RPMI8226 (cell line): ENCODE measurements at regions not wholly inside any gene's neighbourhood (a gene's known extent, or its start where the extent isn't known, plus 50 kb on each side); places are given as distances from the start of the nearest gene placed in this dataset.

Source experiments
- DNase-seq: peaks from one replicate; pipeline ENCODE4 v3.0.0-alpha.2; 2015

DNA sequence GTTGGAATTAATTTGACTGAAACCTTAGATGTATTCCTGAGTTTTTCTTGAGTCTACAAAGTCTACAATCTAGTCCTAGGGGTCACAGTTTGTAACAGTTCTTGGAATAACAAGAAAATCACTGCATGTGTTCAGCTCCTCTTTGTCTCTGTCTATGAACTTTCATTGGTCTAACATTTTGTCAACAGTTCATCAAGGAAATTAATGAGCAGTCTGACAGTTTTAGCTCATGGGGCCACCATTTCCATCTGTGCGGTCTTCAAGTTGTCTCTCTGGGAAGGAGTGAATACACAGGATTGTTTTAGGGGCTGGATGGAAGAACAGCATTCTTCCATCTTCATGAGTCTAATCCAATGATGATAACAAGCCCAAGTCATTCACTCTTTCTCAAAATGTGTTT lies 276.4 kb downstream of the TMEM167A start:
- no peak for DNase-seq

DNA sequence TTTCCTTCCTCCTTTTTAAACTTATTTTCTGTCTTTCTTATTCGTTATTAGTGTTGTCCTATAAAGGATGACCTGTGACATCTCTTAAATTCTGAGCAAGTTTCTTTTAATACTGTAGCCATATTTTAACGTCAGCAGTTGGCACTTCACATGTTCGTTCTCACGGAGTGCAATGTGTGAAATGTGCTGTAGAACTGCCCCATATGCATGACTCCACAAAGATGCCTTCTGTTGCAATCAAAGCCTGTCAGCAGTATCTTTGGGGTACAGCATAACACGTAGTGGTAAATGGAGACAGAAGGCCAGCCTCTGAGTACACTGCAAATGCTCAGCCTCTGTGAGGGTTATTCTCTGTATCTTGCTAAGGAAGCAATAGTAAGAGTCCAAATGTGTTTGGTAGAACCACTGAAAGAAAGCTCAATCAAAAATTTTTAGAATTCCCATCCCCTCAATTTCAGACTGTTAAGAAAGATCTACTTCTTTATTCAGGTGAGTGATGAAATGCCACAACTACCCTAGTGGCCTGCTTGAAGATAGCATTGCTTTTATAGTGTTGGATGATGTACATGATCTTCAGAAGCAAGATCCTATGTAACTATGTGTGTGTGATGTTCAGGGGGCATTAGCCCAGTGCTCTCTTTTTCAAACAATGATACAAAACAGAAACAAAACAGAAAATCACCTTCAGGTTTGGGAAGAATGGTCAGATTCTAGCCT lies 277.7 kb downstream of the TMEM167A start:
- DNase-seq: no peak

DNA sequence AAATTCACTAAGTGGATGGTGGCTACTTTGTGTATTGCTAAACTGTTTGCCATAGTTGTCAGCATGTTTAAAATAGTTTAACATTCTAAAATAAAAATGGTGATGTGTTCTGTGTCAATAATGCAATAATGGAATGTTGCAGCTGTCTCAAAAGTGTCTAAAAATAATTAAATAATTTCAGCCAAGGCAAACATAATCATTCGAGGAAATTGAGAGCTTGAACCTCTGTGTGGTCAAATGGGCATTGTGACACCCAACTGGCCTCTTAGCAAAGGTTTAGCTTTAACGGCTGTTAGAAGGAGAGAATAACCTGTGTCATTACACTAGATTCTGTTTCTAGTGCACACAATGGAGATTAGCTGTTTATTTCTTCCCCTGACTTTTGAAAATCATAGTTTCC lies 278.5 kb downstream of the TMEM167A start:
- no peak for DNase-seq

DNA sequence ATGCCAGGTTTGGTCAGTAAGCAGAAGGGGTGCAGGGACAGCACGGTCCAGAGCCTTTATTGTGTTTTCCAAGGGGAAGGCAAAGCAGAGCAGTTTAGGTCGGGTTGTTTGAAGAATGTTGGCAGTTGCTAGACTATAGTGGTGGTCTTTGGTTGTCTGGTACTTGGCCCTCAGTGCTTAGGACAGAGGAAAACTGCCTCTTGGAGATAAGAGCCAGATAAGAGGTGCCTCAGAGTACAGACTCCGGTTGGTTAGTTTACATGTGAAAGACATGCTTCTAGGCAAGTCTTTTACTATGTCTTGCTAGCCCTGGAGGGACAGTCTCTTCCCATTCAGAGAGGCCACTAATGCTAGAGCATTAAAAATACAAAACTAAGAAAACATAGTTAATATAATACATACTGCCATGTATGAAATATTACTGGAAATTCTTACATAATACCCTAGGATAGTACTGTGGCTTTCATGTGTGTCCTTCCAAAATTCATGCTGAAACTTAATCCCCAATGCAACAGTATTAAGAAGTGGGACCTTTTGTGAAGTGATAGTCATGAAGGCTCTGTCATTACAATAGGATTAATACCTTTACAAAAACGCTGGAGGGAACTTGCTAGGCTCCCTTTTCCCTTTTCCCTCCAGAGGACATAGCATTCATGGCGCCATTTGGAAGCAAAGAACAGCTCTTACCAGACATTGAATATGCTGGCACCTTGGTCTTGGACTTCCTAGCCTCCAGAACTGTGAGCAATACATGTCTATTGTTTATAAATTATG lies 280.4 kb downstream of the TMEM167A start:
- no peak for DNase-seq

DNA sequence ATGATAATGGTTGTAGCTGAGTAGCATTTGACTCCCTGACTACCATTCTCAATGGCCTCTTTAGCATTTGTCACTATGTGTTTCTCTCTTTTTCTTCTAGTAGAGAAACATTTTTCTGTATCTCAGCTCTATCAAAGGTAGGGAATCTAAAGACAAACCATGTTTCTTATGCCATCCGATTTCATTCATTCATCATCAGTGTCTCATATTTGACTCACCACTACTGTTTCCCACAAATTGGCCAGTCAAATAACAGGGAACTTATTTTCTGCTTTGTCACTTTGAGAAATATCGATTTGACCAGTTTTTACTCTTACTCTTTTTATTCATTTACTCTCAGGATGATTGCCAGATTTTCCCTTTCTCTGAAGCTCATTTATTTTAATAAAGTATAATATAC lies 282.3 kb downstream of the TMEM167A start:
- no peak for DNase-seq

DNA sequence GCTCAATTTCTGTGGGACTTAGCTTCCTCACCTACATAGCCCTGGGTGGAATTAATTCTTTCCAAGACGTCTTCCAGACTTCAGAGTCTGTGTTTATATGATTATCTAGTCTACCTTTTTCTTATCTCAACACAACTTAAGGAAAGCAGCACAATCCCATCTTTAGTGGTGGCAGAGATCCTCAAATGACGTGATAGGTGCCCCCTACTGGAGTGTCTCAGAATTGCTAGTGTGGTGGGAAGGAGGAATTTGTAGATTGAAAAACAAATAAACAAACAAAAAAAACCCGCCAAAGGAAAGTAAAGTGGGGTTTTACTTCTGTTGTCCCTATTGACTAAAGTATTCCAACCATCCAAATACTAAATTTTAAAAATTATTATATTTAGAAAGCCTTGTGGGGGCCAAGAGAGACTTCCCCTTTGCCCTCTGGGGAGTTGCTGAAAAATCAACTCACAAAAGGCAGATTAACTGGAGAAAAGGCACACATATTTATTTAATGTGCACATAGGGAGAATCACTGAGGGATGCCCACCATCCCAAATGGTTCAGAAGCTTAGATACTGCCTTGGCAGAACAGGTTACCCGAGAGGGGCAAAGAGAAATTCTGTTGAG lies 283.3 kb downstream of the TMEM167A start:
- DNase-seq: peak; percentile 40

DNA sequence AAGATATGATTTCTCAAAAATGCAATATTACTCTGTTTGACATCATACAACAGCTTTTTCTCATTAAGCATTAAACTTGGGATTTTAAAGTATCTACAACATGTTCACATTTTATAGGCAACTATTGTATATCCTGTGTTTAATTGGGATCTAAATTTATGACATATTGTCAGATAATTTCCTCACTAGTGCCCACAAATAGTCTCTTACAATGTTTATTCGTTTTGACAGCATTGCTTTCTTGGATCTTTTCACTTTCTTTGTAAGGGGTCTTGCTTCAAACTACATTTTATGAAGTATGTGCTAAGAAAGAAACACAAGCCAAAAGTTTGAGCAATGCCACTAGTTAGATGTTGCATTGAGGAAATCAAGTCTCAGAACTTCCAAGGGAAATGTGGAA lies 285.1 kb downstream of the TMEM167A start:
- DNase-seq: no peak

DNA sequence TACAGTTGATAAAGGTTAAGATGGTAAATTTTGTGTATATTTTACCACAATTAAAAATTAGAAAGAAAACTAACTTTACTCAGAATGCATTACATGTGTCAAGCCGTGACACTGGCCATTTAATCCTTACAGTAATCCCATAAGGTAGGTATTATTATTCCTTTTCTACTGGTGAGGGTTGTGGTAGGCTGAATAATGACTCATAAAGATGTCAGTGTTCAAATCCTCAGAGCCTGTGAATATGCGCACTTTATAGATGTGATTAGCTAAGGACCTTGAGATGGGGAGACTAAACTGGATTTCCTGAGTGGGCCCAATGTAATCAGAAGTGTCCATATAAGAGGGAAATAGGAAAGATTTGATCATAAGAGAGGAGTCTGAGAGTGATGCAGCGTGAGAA lies 288.1 kb downstream of the TMEM167A start:
- DNase-seq: no peak

DNA sequence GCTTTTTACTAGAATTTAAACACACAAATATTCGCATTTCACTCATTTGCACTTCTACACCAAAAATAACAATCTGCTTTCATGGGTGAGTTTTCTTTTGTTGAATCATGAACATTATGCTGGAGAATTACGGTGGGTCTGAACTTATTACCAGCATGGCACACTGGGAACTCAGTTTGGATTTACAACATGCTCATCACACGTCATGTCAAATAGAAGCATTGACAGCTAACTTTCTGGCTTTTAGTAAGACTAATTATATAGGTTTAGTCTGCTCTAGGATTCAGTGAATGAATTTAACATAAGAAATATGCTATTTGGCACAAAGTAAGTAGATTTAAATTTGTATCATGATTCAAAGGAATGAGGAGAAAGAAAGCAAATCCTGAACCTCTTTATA lies 290.4 kb downstream of the TMEM167A start:
- DNase-seq: no peak

DNA sequence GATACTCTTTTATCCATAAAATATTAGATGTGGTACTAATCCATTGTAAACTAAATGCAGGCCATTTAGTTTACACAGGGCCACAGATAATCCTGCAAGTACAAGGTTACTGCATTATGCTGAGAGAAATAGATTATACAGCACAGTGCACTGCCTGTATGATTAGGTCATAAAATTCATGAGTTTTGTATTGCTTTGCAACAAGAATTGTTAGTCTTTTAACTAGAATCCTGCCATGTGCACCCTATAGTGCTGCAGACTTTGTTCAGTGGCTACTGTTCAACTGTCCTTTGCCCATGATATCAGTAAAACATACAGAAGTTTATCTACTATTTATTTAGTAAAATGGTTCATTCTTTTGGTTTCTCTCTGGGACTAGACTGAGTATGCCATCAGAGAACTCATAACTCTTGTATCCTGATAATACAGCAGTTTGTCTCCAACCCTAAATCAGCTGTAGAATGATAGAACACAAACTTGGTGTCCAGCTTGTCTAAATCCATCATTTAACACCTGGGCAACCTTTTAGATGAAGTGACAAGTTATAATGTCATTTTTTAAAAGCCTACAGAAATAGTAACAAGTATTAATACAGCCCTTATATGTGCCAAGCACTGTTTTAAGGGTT lies 291.2 kb downstream of the TMEM167A start:
- no peak for DNase-seq

DNA sequence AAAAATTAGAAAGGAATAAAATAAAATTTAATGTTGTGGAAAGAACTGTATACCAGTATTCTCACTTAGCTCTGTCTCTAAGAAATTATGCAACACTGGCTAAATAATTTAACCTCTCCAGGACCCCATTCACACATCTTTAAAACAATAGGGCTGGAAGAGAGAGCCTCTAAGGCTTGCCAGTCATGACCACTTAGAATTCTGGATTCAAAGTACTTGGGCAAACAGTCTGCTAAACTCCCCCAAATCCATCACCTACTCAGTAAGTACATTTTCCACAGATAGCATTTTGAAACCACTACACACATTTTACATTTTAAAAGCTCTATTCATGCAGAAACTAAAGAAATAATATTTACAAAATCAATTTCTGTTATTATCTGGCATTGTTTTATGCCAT lies 291.7 kb downstream of the TMEM167A start:
- DNase-seq: no peak

DNA sequence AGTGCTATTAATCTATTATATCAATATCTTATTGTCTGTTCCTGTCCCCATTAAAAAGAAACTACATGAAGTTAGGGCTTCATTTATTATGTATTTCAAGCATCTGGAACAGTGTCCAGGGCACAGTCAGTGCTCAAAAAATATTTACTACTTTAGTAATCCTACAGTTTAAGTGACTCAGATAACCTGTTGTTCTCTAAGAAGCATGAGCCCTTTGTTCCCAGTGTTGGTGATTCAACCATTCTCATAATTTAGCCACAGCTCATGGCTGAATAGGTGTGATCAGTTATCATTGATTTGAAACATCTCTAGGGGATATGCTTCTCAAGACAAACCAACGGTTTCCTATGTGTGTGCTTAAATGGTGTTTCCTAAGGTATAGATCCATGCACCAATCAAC lies 292.7 kb downstream of the TMEM167A start:
- DNase-seq: no peak

DNA sequence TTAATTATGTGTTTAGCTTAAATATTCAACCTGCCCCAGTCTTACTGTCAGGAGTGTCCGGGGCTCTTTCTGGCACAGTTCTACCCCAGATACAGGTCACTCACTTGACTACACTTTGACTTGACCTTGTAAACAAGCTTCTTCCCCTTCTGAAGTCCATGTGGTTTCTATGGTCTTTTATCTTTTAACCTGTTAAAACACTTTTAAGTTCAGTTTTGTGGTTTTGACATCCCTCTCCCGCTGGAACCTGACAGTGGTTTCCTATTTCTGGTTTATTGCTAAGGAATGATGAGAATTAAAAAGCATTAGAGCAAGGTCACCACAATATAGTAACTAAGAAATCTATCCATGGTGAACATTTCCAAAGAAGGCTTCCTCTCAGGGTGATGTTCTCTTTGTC lies 300.1 kb downstream of the TMEM167A start:
- DNase-seq: no peak

DNA sequence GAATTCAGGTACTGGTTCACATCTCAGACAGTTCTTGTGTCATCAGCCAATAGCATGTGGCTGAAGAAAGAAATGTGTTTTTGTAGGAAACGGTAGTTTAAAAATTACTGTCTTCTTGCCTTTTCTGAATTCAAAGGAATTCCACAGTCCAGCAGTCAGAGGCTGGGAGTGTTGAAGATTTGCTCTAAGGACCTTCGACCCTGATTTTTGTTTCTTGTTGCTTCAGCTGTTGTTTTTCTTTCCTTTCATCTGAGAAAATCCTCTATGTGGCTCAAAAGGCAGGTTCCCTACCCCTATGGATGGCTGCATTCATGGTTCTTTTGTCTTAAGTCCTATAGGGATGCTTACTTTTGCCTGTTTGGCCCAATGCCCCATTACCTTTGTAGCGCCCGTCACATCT lies 304.9 kb downstream of the TMEM167A start:
- no peak for DNase-seq

DNA sequence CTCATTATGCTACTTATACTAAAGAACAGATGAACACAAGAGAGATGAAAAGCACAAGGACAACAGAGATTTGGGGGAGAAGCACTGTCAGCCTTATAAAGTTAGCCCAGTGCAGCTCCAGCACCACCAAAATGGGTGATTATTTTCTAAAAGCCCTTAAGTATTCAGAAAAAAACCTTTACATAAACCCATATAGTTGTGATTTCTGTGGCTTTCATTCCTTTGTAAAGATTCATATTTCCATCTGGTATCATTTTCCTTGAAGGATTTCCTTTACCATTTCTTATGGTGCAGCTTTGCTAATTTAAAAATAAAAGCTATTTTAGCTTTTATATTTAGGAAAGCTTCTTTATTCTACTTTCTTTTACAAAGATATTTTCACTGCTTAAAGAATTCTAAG lies 311.0 kb downstream of the TMEM167A start:
- no peak for DNase-seq

DNA sequence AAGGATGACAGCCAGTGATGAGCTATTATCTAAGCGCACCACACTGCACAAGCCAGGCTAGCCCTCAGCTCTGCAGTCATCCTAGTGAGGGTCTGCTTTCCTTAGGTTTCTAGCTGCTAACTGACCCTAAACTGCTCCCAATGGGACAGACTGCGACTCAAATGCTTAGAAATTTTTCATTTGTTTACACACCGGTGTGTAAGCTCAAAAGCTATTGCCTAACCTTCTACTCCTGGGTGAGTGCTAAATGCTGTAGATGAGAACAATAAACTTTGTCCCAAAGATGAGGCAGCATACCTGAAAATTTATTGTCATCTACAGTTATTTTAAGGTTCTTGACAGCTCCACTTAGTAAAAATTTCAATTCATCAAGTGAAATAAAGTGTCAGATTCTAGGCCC lies 311.4 kb downstream of the TMEM167A start:
- DNase-seq: no peak

DNA sequence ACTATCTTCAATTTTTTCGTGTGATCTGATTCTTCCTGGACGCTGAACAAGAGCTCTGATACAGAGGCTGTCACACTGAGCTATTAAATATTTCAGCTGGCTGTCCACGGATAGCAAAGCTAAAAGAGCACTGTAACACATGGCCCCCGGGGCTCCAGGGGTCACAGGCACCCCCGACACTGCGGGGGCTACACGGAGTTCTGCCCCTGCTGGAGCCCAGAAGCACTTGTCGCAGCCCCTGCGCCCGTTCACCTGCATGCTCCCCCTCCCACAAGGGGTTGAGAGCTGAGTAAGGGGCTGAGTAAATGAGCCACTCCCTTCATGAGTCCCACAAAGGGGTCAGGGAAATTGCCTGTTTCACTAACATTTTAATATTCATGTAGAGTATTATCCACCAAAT lies 316.3 kb downstream of the TMEM167A start:
- no peak for DNase-seq

DNA sequence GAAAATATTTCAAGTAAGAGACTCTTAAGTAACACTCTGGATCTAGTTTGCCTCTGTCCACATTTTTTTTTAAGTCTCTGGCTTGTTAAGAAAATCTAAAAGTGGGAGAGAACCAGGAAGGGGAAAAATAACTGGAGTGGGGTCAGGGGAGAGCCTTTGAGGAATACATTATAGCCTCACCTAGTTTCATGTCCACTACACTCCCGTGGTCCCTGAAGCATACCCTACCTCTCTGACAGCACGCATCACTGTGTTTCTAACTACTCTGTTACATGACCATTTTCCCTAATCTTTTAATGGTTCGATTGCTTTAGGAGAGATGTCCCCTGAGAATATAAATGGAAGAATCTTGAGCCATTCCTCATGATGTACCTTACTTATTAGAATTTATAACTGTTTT lies 318.3 kb downstream of the TMEM167A start:
- no peak for DNase-seq

DNA sequence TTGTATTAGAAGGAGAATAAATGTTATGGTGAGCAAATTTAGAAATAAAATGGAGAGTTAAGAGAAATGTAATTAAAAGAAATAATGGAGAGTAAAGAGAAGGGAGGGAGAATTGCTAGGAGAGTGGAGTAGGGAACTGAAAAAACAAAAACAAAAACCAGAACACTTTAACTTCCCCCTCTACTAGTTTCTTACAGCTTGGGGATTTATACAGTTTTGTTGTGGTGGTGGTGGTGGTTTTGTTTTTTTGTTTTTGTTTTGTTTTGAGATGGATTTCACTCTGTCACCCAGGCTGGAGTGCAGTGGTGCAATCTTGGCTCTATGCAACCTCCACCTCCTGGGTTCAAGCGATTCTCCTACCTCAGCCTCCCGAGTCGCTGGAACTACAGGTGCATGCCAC lies 322.4 kb downstream of the TMEM167A start:
- DNase-seq: no peak

DNA sequence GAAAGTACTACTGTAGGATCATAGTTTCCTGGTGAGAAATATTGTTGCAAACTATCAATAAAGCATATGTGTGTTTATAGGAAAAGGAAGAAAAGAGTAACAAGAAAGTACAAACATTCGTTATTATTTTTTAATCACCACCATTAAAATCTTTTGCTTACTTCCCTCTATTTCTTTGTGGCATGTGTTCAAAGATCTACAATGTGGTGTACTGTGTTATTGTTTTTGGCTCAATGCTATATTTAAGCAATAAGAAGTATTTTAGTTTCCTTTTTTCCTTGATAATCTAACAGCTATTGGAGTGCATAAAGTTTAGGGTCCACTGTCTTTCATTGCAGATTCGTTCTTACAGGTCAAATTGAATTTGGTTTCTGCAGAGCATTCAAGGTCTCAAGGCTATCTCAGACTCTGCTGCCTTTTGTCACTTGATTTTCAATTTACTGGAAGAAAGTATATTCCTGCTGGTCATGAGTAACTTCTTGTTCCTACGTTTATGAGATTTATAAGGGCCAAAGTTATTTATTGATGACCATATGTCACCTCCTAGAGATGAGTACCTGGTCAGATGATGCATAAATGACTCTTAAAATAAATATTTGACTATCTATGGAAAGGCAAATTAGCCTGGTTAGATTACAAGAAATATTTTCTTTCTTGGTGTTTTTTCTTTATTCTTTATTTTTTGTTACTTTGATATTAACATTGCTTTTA lies 323.0 kb downstream of the TMEM167A start:
- no peak for DNase-seq

DNA sequence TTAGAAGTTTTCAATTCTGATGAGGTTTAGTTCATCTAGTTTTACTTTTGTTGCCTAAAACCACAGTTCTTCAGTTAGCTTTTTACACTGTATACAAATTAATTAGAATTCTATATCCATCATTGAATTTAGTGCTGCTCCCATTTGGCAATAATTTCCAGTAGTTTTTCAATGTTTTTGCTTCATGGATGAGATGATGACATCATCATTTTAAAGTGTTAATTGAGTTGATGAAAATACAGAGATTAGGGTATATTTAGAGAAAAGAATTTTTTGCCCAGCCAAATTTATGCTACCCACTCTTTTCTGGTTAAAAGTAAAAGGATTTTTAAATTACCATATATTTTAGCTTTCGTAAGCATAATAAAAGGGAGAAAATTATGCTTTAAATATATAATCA lies 323.8 kb downstream of the TMEM167A start:
- DNase-seq: no peak

DNA sequence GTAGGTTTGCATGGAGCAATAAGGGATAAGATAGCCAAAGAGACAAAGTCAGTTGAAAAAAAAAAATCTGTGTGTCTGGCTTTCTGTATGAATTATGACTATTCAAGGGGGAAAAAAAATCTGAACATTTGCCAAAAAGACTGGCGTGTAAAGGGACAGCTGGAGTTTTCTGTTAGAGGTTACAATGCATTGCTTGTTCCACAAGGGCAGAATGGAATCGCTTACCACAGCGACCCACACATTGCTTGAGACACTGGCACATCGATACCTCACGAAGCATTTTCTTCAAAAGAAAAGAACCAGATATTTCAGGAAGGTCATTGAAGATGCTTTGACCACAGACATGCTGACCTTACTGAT lies 327.8 kb downstream of the TMEM167A start:
- peak; percentile 46 for DNase-seq
